Effector memory CD4-positive, alpha-beta T cell (primary cell): ENCODE measurements at regions not wholly inside any gene's neighbourhood (a gene's known extent, or its start where the extent isn't known, plus 50 kb on each side); places are given as distances from the start of the nearest gene placed in this dataset.

Source experiments
- DNase-seq, 3 donors: peaks; one replicate each; pipeline ENCODE4 v3.0.0-alpha.2; 2020
- H3K27ac ChIP-seq: 2 replicates; pipeline ENCODE4 v1.7.0; 2013; ENCODE audit warnings: mild to moderate bottlenecking, low read length, moderate library complexity; ENCODE audit not compliant: insufficient read depth, poor library complexity, severe bottlenecking
- H3K27me3 ChIP-seq: replicated peaks from 2 replicates; pipeline ENCODE4 v1.7.0; 2013; ENCODE audit warnings: mild to moderate bottlenecking, low read length; ENCODE audit not compliant: insufficient read depth, control insufficient read depth, poor library complexity, severe bottlenecking
- H3K36me3 ChIP-seq: 2 replicates; pipeline ENCODE4 v1.7.0; 2013; ENCODE audit warnings: mild to moderate bottlenecking, low read length, moderate library complexity; ENCODE audit not compliant: control insufficient read depth, insufficient read depth
- H3K4me1 ChIP-seq: 2 replicates; pipeline ENCODE4 v1.7.0; 2013; ENCODE audit warnings: low read length, mild to moderate bottlenecking; ENCODE audit not compliant: control insufficient read depth, insufficient read depth, poor library complexity, severe bottlenecking
- H3K4me3 ChIP-seq: 2 replicates; pipeline ENCODE4 v1.7.0; 2013; ENCODE audit warnings: low read length, low read depth, mild to moderate bottlenecking; ENCODE audit not compliant: insufficient read depth, poor library complexity, severe bottlenecking
- H3K9me3 ChIP-seq: 2 replicates; pipeline ENCODE4 v1.7.0; 2013; ENCODE audit warnings: mild to moderate bottlenecking, low read length, moderate library complexity; ENCODE audit not compliant: control insufficient read depth

GRCh38 chr4:147370473-147370872 lies 110.4 kb upstream of the EDNRA start:
- H3K27ac ChIP-seq = no peak overlapping the region
- no peak for DNase-seq

GRCh38 chr4:147370881-147371280 lies 110.0 kb upstream of the EDNRA start:
- no peaks in the 10 kb centered on the region for H3K4me1 ChIP-seq
- no peaks in the 10 kb centered on the region for H3K9me3 ChIP-seq
- no peak for DNase-seq
- H3K4me3 ChIP-seq = no peak overlapping the region
- H3K27me3 ChIP-seq = no peaks in the 10 kb centered on the region
- no peak overlapping the region for H3K27ac ChIP-seq
- no peaks in the 10 kb centered on the region for H3K36me3 ChIP-seq

More at GRCh38 chr4:147370473-147370872, 110.4 kb upstream of the EDNRA start:
- H3K4me1 ChIP-seq = no peaks in the 10 kb centered on the region
- no peaks in the 10 kb centered on the region for H3K27me3 ChIP-seq
- no peaks in the 10 kb centered on the region for H3K36me3 ChIP-seq
- no peaks in the 10 kb centered on the region for H3K9me3 ChIP-seq
- no peak overlapping the region for H3K4me3 ChIP-seq

- no peak overlapping the region for H3K27ac ChIP-seq
- no peak overlapping the region for H3K4me3 ChIP-seq
- DNase-seq = no peak
- H3K36me3 ChIP-seq = no peaks in the 10 kb centered on the region
- H3K27me3 ChIP-seq = no peaks in the 10 kb centered on the region
- no peaks in the 10 kb centered on the region for H3K4me1 ChIP-seq
- no peaks in the 10 kb centered on the region for H3K9me3 ChIP-seq
These were observed 109.2 kb upstream of the EDNRA start for GRCh38 chr4:147371661-147372060.

GRCh38 chr4:147378780-147379179 lies 102.1 kb upstream of the EDNRA start:
- no peaks in the 10 kb centered on the region for H3K4me1 ChIP-seq
- no peak for DNase-seq
- H3K36me3 ChIP-seq = no peaks in the 10 kb centered on the region
- no peaks in the 10 kb centered on the region for H3K27me3 ChIP-seq
- no peaks in the 10 kb centered on the region for H3K9me3 ChIP-seq
- H3K27ac ChIP-seq = no peak overlapping the region
- H3K4me3 ChIP-seq = no peak overlapping the region

- H3K4me1 ChIP-seq = no peaks in the 10 kb centered on the region
- H3K27me3 ChIP-seq = no peaks in the 10 kb centered on the region
- no peaks in the 10 kb centered on the region for H3K9me3 ChIP-seq
- no peaks in the 10 kb centered on the region for H3K36me3 ChIP-seq
- H3K27ac ChIP-seq = no peak overlapping the region
- no peak for DNase-seq
- H3K4me3 ChIP-seq = no peak overlapping the region
These were observed 99.1 kb upstream of the EDNRA start for GRCh38 chr4:147381749-147382148.

- no peaks in the 10 kb centered on the region for H3K36me3 ChIP-seq
- no peak overlapping the region for H3K27ac ChIP-seq
- DNase-seq = no peak
These were observed 92.9 kb upstream of the EDNRA start for GRCh38 chr4:147388018-147388417.

GRCh38 chr4:147396105-147396504 lies 84.8 kb upstream of the EDNRA start:
- no peak overlapping the region for H3K27ac ChIP-seq
- H3K4me1 ChIP-seq = no peaks in the 10 kb centered on the region
- no peaks in the 10 kb centered on the region for H3K27me3 ChIP-seq
- H3K4me3 ChIP-seq = no peak overlapping the region
- H3K36me3 ChIP-seq = no peaks in the 10 kb centered on the region
- no peaks in the 10 kb centered on the region for H3K9me3 ChIP-seq
- no peak for DNase-seq

More at GRCh38 chr4:147388018-147388417, 92.9 kb upstream of the EDNRA start:
- Histone ChIP-seq H3K4me3 (no peak overlapping the region), H3K9me3 (no peaks in the 10 kb centered on the region), H3K4me1 (no peaks in the 10 kb centered on the region), H3K27me3 (no peaks in the 10 kb centered on the region)

- DNase-seq = no peak
- H3K27me3 ChIP-seq = no peaks in the 10 kb centered on the region
- H3K4me1 ChIP-seq = no peaks in the 10 kb centered on the region
- H3K36me3 ChIP-seq = no peaks in the 10 kb centered on the region
- H3K27ac ChIP-seq = no peak overlapping the region
- no peak overlapping the region for H3K4me3 ChIP-seq
- no peaks in the 10 kb centered on the region for H3K9me3 ChIP-seq
These were observed 82.3 kb upstream of the EDNRA start for GRCh38 chr4:147398556-147398955.

- no peaks in the 10 kb centered on the region for H3K27me3 ChIP-seq
These were observed 80.2 kb upstream of the EDNRA start for GRCh38 chr4:147400721-147401120.

GRCh38 chr4:147401221-147401620 lies 79.7 kb upstream of the EDNRA start:
- H3K4me1 ChIP-seq = no peaks in the 10 kb centered on the region
- no peak for DNase-seq
- no peak overlapping the region for H3K4me3 ChIP-seq
- H3K9me3 ChIP-seq = no peaks in the 10 kb centered on the region
- H3K27ac ChIP-seq = no peak overlapping the region
- no peaks in the 10 kb centered on the region for H3K36me3 ChIP-seq
- H3K27me3 ChIP-seq = no peaks in the 10 kb centered on the region

More at GRCh38 chr4:147400721-147401120, 80.2 kb upstream of the EDNRA start:
- no peaks in the 10 kb centered on the region for H3K36me3 ChIP-seq
- no peaks in the 10 kb centered on the region for H3K4me1 ChIP-seq
- no peak overlapping the region for H3K4me3 ChIP-seq
- no peak for DNase-seq
- H3K9me3 ChIP-seq = no peaks in the 10 kb centered on the region
- no peak overlapping the region for H3K27ac ChIP-seq
